C4-2B (cell line): ENCODE measurements at regions not wholly inside any gene's neighbourhood (a gene's known extent, or its start where the extent isn't known, plus 50 kb on each side); places are given as distances from the start of the nearest gene placed in this dataset.

Experiments
- H3K27ac ChIP-seq: fragments of 450-650 bp; 2 replicates; pipeline ENCODE4 v1.5.1; 2017
- CTCF ChIP-seq: fragments of 450-650 bp; conservative IDR thresholded peaks from 2 replicates; pipeline ENCODE4 v1.5.1; 2017; ENCODE audit warnings: mild to moderate bottlenecking
- ZFX ChIP-seq: fragments of 450-650 bp; IDR thresholded peaks from 2 replicates; pipeline ENCODE4 v1.6.1; 2017

DNA sequence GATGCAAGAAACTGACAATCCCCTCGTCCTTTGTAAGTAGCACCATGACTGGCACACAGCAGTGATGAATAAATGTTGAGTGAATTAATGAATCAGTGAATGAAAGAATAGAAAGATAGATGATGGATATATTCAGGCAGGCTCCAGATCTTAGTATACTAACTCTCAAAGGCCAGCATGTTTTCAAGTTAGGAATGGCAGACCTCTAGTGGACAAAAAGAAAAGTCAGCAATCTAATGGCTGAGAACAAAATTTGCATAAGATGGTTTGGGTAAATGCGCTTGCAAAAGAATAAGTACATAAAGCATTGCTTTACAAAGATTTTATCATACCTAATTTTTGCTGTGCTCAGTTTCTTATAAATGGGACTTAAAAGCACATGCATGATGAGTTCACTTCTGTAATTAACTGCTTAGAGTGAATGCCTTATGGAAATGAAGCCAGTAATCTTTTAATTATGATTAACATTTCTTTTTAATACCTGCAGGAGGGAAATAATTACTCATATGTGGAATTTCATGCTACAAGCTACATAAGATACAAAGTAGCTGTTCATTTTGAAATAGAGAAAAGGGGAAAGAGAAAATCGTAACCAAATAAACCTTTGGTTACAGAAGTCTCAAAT lies 126.9 kb upstream of the GPRIN3 start:
- no peak for TF ChIP-seq ZFX
- peak; percentile 84 for TF ChIP-seq CTCF
- no peak overlapping the region for H3K27ac ChIP-seq

DNA sequence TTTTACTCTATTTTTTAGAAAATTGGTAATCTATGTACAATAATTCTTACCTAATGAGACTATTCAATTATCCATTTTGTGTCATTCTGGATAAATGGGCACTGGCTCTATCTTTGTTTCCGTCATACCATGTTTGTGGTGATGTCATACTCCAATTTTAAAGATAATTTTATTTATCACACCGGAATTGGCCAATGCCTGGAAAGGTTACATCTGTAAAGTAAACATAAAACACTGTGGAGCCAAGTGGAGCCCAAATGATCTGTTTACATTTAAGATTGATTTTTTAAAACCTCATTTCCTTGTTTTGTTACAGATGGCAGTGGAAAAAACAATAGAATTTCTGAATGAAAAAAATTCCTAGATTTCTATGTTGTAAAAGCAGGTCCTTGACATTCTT lies 120.2 kb upstream of the GPRIN3 start:
- TF ChIP-seq ZFX (no peak), CTCF (no peak)
- no peak overlapping the region for H3K27ac ChIP-seq

DNA sequence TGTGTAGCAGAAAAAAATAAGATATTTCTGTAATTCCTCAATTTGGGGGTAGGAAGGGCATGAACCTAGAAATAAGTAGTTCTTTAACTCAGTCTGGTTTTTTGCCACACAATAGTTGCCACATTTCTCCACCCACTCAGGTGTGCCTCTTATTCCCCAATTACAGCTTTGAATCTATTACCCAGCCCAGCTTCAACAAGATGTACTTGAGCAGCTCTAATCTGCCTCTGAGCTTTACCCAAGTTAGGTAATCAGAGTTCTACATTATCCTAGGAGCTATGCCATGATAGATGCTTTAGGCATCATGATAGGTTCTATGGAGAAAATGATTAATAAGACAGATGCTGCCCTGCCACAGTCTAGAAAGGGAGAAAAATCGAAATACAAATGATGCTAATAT lies 117.4 kb upstream of the GPRIN3 start:
- no peak overlapping the region for H3K27ac ChIP-seq
- TF ChIP-seq CTCF (no peak), ZFX (no peak)

GRCh38 chr4:89422441-89422990 lies 114.9 kb upstream of the GPRIN3 start:
- H3K27ac ChIP-seq: no peak overlapping the region
- TF ChIP-seq ZFX (no peak), CTCF (no peak)

GRCh38 chr4:89420507-89420906 lies 112.9 kb upstream of the GPRIN3 start:
- H3K27ac ChIP-seq: no peak overlapping the region
- no peak for TF ChIP-seq CTCF
- no peak for TF ChIP-seq ZFX

DNA sequence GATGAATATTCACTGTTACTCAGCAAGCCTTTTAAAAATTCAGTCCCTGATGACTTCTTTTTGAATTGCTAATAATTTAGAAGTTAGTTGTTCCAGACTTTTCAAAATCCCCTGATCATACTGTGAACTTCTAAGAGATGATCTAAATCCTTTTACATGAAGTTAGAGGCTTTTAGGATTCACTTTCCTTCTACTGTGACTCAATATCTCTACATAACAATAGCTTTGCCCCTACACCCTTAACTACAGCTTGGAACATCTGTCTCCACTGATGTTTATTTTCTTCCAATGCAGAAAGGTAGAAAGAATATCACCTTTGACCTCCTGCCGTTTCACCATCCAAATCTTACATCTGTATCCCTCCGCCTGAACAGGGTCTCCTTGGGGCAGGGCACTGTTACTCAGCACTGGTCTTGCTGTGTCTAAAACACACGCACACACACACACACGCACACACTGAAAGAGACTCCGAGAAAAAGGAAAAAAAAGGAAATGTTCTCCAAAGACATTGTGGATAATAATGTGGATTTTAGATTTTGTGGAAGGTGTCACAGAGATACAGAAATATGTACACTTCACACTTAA lies 111.6 kb upstream of the GPRIN3 start:
- no peak for TF ChIP-seq CTCF
- no peak for TF ChIP-seq ZFX
- H3K27ac ChIP-seq: no peak overlapping the region

DNA sequence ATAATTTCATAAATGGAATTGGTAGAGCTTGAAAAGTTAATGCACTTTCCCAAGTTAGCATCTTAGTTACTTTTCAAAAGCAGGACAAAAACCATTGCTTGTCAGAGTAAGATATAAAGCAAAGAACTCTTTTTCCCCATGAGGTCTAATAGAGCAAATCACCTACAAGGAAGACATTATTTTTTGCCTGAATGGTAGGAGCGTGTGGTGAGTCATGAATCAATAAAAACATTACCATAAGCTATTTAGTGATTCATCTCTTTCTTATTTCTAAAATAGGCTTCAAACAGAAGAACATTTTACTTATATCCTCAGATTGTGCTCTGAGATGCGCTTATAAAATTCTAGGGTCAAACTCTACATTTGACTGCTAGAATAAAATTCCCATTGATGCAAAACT lies 109.4 kb upstream of the GPRIN3 start:
- H3K27ac ChIP-seq: no peak overlapping the region
- TF ChIP-seq ZFX: no peak
- TF ChIP-seq CTCF: no peak
